Astrocyte (in vitro differentiated cells and primary cell): ENCODE measurements at regions not wholly inside any gene's neighbourhood (a gene's known extent, or its start where the extent isn't known, plus 50 kb on each side); places are given as distances from the start of the nearest gene placed in this dataset.

Experiments
- DNase-seq: peaks from one replicate; pipeline ENCODE4 v3.0.0-alpha.2; 2010; ENCODE audit warnings: low read depth
- FAIRE-seq: peaks from 2 replicates; lab custom pipeline; 2011; peaks lifted over from hg19 to GRCh38; lab: Jason Lieb, UNC
- H2AFZ ChIP-seq: 2 replicates; pipeline ENCODE4 v1.6.0; 2012; ENCODE audit warnings: low read depth, low read length, inconsistent platforms
- H3K27ac ChIP-seq: 2 replicates; pipeline ENCODE4 v1.5.1; 2011; ENCODE audit warnings: low read depth, low read length, inconsistent platforms
- H3K27me3 ChIP-seq: 2 replicates; pipeline ENCODE4 v1.6.0; 2011; ENCODE audit warnings: low read length, inconsistent platforms; ENCODE audit not compliant: insufficient read depth
- H3K36me3 ChIP-seq: 2 replicates; pipeline ENCODE4 v1.5.1; 2011; ENCODE audit warnings: low read length, inconsistent platforms; ENCODE audit not compliant: insufficient read depth
- H3K4me1 ChIP-seq: 2 replicates; pipeline ENCODE4 v1.5.1; 2011; ENCODE audit warnings: low read length, inconsistent platforms; ENCODE audit not compliant: insufficient read depth
- H3K4me2 ChIP-seq: 2 replicates; pipeline ENCODE4 v1.6.0; 2012; ENCODE audit warnings: low read length, inconsistent platforms
- H3K4me3 ChIP-seq: 2 replicates; pipeline ENCODE4 v1.5.1; 2011; ENCODE audit warnings: low read depth, mild to moderate bottlenecking, low read length, inconsistent platforms; ENCODE audit not compliant: insufficient read depth
- H3K79me2 ChIP-seq: 2 replicates; pipeline ENCODE4 v1.6.0; 2012; ENCODE audit warnings: mild to moderate bottlenecking, low read length, inconsistent platforms; ENCODE audit not compliant: insufficient read depth
- H3K9ac ChIP-seq: 2 replicates; pipeline ENCODE4 v1.6.0; 2012; ENCODE audit warnings: mild to moderate bottlenecking, low read length, inconsistent platforms
- H3K9me3 ChIP-seq: 2 replicates; pipeline ENCODE4 v1.5.1; 2012; ENCODE audit warnings: low read depth, mild to moderate bottlenecking, low read length, inconsistent platforms; ENCODE audit not compliant: insufficient read depth
- H4K20me1 ChIP-seq: 2 replicates; pipeline ENCODE4 v1.6.0; 2012; ENCODE audit warnings: low read length, inconsistent platforms; ENCODE audit not compliant: insufficient read depth
- H3K27ac Mint-ChIP-seq: one replicate; pipeline ENCODE4 v1.8.0; 2021; ENCODE audit warnings: mild to moderate bottlenecking, mixed read lengths; ENCODE audit not compliant: unreplicated experiment
- H3K27me3 Mint-ChIP-seq: one replicate; pipeline ENCODE4 v1.8.0; 2021; ENCODE audit warnings: low read depth, mixed read lengths; ENCODE audit not compliant: unreplicated experiment
- H3K36me3 Mint-ChIP-seq: one replicate; pipeline ENCODE4 v1.8.0; 2021; ENCODE audit warnings: low read depth, mixed read lengths; ENCODE audit not compliant: unreplicated experiment
- H3K4me1 Mint-ChIP-seq: one replicate; pipeline ENCODE4 v1.8.0; 2021; ENCODE audit warnings: low read depth, mixed read lengths; ENCODE audit not compliant: unreplicated experiment
- H3K4me3 Mint-ChIP-seq: one replicate; pipeline ENCODE4 v1.8.0; 2021; ENCODE audit warnings: mild to moderate bottlenecking, moderate library complexity, mixed read lengths; ENCODE audit not compliant: unreplicated experiment
- H3K9me3 Mint-ChIP-seq: one replicate; pipeline ENCODE4 v1.8.0; 2021; ENCODE audit warnings: mild to moderate bottlenecking, mixed read lengths; ENCODE audit not compliant: unreplicated experiment
- EZH2 ChIP-seq: IDR thresholded peaks from 2 replicates; pipeline ENCODE4 v1.6.1; 2012; ENCODE audit warnings: mild to moderate bottlenecking, low read length, inconsistent platforms; ENCODE audit not compliant: insufficient read depth
- TF ChIP-seq, protein P1 (sequence below): IDR thresholded peaks from 2 replicates; pipeline ENCODE4 v1.5.1; 2011; ENCODE audit warnings: low read depth, mild to moderate bottlenecking, inconsistent platforms, low read length, moderate library complexity; ENCODE audit not compliant: insufficient read depth

- Mint-ChIP-seq H3K27me3 (no peaks in the 10 kb centered on the region), H3K4me1 (no peaks in the 10 kb centered on the region), H3K9me3 (no peaks in the 10 kb centered on the region), H3K27ac (no peak overlapping the region), H3K36me3 (no peaks in the 10 kb centered on the region), H3K4me3 (no peak overlapping the region)
- Histone ChIP-seq H3K4me1 (no peaks in the 10 kb centered on the region), H3K9ac (no peak overlapping the region), H3K4me3 (no peak overlapping the region), H3K27ac (no peak overlapping the region), H2AFZ (no peak overlapping the region), H3K4me2 (no peak overlapping the region), H3K79me2 (no peaks in the 10 kb centered on the region), H3K27me3 (no peaks in the 10 kb centered on the region), H4K20me1 (no peaks in the 10 kb centered on the region), H3K36me3 (no peaks in the 10 kb centered on the region), H3K9me3 (no peaks in the 10 kb centered on the region)
- FAIRE-seq (no peak), DNase-seq (no peak)
- no peak for TF ChIP-seq EZH2
- TF ChIP-seq, protein P1, sequence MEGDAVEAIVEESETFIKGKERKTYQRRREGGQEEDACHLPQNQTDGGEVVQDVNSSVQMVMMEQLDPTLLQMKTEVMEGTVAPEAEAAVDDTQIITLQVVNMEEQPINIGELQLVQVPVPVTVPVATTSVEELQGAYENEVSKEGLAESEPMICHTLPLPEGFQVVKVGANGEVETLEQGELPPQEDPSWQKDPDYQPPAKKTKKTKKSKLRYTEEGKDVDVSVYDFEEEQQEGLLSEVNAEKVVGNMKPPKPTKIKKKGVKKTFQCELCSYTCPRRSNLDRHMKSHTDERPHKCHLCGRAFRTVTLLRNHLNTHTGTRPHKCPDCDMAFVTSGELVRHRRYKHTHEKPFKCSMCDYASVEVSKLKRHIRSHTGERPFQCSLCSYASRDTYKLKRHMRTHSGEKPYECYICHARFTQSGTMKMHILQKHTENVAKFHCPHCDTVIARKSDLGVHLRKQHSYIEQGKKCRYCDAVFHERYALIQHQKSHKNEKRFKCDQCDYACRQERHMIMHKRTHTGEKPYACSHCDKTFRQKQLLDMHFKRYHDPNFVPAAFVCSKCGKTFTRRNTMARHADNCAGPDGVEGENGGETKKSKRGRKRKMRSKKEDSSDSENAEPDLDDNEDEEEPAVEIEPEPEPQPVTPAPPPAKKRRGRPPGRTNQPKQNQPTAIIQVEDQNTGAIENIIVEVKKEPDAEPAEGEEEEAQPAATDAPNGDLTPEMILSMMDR = no peak
Observed at GRCh38 chr3:163915280-163915679, 1163.0 kb downstream of the SI start.

- no peak for DNase-seq
- TF ChIP-seq, protein P1 = no peak
- no peak for TF ChIP-seq EZH2
- Histone ChIP-seq H3K4me3 (no peak overlapping the region), H3K27me3 (no peaks in the 10 kb centered on the region), H3K27ac (no peak overlapping the region), H3K4me2 (no peak overlapping the region), H3K4me1 (no peaks in the 10 kb centered on the region), H3K79me2 (no peaks in the 10 kb centered on the region), H3K9ac (no peak overlapping the region), H3K9me3 (no peaks in the 10 kb centered on the region), H4K20me1 (no peaks in the 10 kb centered on the region), H2AFZ (no peak overlapping the region), H3K36me3 (no peaks in the 10 kb centered on the region)
- H3K36me3 Mint-ChIP-seq = no peaks in the 10 kb centered on the region
- no peak overlapping the region for H3K4me3 Mint-ChIP-seq
- no peaks in the 10 kb centered on the region for H3K4me1 Mint-ChIP-seq
- H3K27ac Mint-ChIP-seq = no peak overlapping the region
- no peak for FAIRE-seq
- no peaks in the 10 kb centered on the region for H3K27me3 Mint-ChIP-seq
- H3K9me3 Mint-ChIP-seq = no peaks in the 10 kb centered on the region
Observed at GRCh38 chr3:163914567-163914966, 1163.7 kb downstream of the SI start.

- DNase-seq = no peak
- Mint-ChIP-seq H3K27me3 (no peaks in the 10 kb centered on the region), H3K9me3 (no peaks in the 10 kb centered on the region), H3K4me3 (no peak overlapping the region), H3K27ac (no peak overlapping the region), H3K4me1 (no peaks in the 10 kb centered on the region), H3K36me3 (no peaks in the 10 kb centered on the region)
- H3K4me1 ChIP-seq = no peaks in the 10 kb centered on the region
- no peak overlapping the region for H3K9ac ChIP-seq
- TF ChIP-seq EZH2 = no peak
- TF ChIP-seq, protein P1 = no peak
- no peak for FAIRE-seq
- no peak overlapping the region for H2AFZ ChIP-seq
- H3K4me3 ChIP-seq = no peak overlapping the region
- H3K79me2 ChIP-seq = no peaks in the 10 kb centered on the region
- H4K20me1 ChIP-seq = no peaks in the 10 kb centered on the region
- H3K4me2 ChIP-seq = no peak overlapping the region
- H3K27me3 ChIP-seq = no peaks in the 10 kb centered on the region
- H3K9me3 ChIP-seq = no peaks in the 10 kb centered on the region
- no peaks in the 10 kb centered on the region for H3K36me3 ChIP-seq
- H3K27ac ChIP-seq = no peak overlapping the region
Observed at GRCh38 chr3:163891771-163892170, 1186.5 kb downstream of the SI start.
